NCI-H2227 treated with DMSO at 0.1 percent for 48 hours (cell line): ENCODE measurements at regions not wholly inside any gene's neighbourhood (a gene's known extent, or its start where the extent isn't known, plus 50 kb on each side); places are given as distances from the start of the nearest gene placed in this dataset.
"Not testable (repeated sequence)": the region's sequence is repeated elsewhere in the genome, so short reads cannot be mapped to it uniquely, and the experiment has no call there.

ENCODE experiments used
- DNase-seq: peaks from one replicate; lab custom pipeline; 2025; lab: John Stamatoyannopoulos, UW

DNA sequence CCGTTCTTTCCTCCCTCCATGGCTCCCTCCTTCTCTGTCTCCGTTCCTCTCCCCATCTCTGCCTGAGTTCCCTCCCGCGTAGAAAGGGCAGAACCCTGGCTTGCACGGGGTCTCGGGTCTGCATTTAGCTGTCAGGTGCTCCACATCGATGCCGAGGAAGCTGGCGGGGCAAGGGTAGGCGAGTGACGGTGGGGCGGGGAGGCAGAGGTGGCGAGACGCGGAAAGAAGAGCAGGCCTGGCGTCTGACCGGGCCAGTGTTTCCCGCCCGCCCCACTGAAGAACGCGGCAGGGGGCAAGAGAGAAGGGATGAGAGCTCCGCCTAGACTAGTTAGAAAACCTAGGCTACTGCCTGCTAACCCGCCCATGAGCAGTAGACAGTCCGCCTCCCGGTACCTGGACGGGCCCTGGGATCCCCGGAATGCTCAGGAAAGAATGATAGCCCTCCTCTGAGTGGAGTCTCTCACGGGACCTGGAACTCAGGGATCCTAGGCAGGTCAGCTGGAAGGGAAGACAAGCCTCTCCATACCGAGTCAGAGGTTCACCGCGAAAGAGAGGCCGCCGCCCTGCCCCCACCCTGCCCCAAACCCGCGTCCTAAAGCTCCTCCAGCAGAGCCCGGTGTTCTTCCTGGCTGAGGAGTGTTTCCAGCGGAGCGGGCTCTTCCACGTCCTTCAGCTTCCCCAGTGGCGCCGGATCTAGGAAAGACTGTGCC, 357.9 kb upstream of the DEFB115 start:
- DNase-seq: not testable (repeated sequence)

GRCh38 chr20:30900080-30900719, 357.3 kb upstream of the DEFB115 start:
- not testable (repeated sequence) for DNase-seq

DNA sequence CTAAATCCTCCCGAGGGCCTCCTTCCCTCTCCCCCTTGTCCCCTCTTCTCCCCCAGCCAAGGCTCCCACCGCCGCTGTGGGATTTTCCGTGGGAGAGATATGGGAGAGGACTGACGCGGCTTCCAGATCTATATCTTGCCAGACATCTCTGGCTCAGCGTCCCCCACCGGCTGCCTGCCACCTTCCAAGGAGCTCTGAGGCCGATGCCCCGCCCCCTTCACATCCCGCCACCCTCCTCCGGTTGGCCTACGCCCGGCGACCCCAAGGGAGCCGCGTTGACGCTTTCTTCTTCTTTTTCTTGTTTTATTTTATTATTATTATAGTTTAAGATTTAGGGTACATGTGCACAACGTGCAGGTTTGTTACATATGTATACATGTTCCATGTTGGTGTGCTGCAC, 352.2 kb upstream of the DEFB115 start:
- DNase-seq: not testable (repeated sequence)

DNA sequence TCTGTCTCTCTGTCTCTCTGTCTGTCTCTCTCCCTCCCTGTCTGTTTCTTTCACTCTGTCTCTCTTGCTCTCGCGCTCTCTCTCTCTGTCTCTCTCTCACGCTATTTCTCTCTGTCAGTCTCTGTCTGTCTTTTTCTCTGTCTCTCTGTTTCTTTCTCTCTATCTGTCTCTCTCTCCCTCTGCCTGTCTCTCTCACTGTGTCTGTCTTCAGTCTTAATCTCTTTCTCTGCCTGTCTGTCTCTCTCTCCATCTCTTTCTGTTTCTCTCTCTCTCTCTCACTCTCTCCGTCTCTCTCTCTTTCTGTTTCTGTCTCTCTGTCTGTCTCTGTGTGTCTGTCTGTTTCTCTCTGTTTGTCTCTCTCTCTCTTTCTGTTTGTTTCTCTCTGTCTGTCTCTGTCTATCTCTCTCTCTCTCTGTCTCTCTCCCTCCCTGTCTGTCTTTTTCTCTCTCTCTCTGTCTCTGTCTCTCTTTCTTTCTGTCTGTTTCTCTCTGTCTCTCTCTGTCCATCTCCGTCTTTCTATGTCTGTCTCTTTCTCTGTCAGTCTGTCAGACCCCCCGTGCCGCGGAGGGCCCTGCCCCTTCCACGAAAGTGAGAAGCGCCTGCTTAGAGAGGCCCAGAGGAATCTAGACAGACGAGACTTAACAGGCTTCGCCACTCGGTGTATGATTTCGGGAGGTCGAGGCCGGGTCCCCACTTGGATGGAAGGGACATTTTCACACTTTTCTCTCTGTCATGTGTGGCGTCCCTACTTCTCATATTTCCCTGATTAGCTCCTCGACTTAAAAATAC, 346.3 kb upstream of the DEFB115 start:
- no peak for DNase-seq

GRCh38 chr20:30911832-30912660, 345.4 kb upstream of the DEFB115 start:
- not testable (repeated sequence) for DNase-seq

- DNase-seq: not testable (repeated sequence)
These were observed 344.8 kb upstream of the DEFB115 start for GRCh38 chr20:30912661-30913026.

GRCh38 chr20:30916404-30916803, 341.1 kb upstream of the DEFB115 start:
- not testable (repeated sequence) for DNase-seq

- DNase-seq: no peak
These were observed 337.8 kb upstream of the DEFB115 start for GRCh38 chr20:30919514-30920188.

DNA sequence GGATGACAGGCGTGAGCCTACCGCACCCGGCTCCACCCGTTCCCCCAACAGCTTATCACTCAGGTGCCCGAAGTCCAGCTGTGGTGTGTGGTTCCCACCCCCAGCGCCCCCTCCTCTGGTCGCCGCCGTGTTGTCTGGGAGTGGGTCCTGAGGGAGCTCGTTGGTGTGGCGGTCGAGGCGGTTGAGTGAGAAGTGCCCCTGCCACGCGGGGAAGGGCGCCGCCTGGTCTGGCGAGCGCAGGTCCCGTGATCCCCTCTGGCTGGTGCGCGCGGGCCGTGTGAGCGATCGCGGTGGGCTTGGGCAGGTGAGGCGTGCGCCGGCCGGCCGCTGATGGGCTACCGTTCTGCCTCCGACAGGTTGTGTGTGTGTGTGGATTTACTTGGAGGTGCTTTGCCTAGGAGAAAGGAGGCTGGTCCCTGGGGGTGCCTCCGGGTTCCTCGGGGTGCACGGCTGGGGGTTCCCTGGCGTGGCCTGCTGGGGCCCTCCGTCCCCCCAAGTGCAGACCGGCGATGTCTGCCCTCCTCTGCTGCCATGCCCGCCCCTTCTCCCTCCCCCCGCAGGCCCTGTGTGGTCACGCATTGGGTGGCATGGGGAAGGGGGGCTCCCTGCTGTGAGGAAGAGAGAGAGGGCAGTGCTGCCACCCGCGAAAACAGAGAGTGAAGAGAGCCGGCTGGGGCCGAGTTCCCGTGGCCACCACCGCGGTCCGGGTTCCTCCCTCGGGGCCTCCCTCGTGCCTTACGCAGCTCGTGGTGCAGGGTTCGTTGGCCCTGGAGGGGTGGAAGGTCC, 336.0 kb upstream of the DEFB115 start:
- DNase-seq: no peak

DNA sequence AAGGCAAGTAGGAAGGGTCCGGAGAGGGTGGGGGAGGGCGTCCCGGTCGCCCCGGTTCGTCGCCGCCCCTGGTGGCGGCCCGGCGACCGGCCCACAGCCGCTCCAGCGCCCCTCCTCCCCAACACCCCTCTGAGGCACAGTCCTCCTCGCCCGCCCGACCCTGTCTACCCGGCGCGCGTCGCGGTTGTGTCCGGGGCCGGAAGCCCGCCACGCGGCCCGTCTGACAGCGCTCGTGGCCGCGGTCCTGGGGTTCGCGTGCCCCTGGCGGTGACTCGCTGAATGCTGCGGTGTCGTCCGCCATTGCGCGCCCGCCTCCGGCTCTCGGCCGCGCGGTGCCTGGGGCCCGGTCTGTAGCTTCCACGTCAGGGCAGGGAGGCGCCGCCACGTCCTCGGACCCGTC, 335.3 kb upstream of the DEFB115 start:
- DNase-seq: no peak

DNA sequence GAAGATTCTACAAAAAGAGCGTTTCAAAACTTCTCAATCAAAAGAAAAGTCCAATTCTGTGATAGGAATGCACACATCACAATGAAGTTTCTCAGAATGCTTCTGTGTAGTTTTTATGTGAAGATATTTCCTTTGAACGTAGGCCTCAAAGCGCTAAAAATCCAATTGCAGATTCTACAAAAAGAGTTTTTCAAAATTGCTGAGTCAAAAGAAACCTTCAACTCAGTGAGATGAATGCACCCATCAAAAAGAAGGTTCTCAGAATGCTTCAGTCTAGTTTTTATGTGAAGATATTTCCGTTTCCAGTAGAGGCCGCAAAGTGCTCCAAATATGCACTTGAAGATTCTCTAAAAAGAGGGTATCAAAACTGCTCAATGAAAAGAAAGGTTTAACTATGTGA, 319.7 kb upstream of the DEFB115 start:
- no peak for DNase-seq

GRCh38 chr20:30949761-30950160, 307.7 kb upstream of the DEFB115 start:
- no peak for DNase-seq

DNA sequence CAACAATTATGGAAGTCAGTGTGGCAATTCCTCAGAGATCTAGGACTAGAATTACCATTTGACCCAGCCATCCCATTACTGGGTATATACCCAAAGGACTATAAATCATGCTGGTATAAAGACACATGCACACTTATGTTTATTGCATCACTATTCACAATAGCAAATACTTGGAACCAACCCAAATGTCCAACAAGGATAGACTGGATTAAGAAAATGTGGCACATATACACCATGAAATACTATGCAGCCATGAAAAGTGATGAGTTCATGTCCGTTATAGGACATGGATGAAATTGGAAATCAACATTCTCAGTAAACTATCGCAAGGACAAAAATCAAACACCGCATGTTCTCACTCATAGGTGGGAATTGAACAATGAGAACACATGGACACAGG, 306.4 kb upstream of the DEFB115 start:
- not testable (repeated sequence) for DNase-seq

GRCh38 chr20:30956649-30957048, 300.8 kb upstream of the DEFB115 start:
- DNase-seq: not testable (repeated sequence)

DNA sequence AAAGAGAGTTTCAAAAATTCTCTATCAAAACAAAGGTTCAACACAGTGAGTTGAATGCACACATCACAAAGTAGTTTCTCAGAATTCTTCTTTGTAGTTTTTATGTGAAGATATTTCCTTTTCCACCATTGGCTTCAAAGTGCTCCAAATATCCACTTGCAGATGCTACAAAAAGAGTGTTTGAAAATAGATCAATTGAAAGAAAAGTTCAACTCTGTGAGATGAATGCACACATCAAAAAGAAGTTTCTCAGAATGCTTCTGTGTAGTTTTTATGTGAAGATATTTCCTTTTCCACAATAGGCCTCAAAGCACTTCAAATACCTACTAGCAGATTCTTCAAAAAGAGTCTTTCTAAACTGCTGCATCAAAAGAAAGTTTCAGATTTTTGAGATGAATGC, 298.3 kb upstream of the DEFB115 start:
- DNase-seq: not testable (repeated sequence)

- no peak for DNase-seq
These were observed 293.9 kb upstream of the DEFB115 start for GRCh38 chr20:30963591-30963990.

DNA sequence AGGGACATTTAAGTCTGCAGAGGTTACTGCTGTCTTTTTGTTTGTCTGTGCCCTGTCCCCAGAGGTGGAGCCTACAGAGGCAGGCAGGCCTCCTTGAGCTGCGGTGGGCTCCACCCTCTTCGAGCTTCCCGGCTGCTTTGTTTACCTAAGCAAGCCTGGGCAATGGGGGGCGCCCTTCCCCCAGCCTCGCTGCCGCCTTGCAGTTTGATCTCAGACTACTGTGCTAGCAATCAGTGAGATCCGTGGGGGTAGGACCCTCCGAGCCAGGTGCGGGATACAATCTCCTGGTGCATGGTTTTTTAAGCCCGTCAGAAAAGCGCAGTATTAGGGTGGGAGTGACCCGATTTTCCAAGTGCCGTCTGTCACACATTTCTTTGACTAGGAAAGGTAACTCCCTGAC, 281.6 kb upstream of the DEFB115 start:
- DNase-seq: not testable (repeated sequence)

- DNase-seq: no peak
These were observed 272.1 kb upstream of the DEFB115 start for GRCh38 chr20:30985386-30985785.
